H1 (cell line): ENCODE measurements at regions not wholly inside any gene's neighbourhood (a gene's known extent, or its start where the extent isn't known, plus 50 kb on each side); places are given as distances from the start of the nearest gene placed in this dataset.

Source experiments
- CTCF ChIA-PET: fragments of 300-600 bp; sonication (Branson Sonifier 250); formaldehyde crosslinking; loops from one replicate; lab custom pipeline; 2021; ENCODE audit not compliant: partially characterized antibody; lab: Charles Lee
- POLR2A ChIA-PET: fragments of 300-600 bp; sonication (Branson Sonifier 250); formaldehyde crosslinking; loops from one replicate; lab custom pipeline; 2021; ENCODE audit warnings: inconsistent platforms; ENCODE audit not compliant: partially characterized antibody; lab: Charles Lee
- DNase-seq, 2 experiments: peaks; one replicate each; pipeline versions ENCODE4 v3.0.0 to v3.0.0-alpha.2; 2010 to 2022; ENCODE audit warnings: low spot score in 2 of 2, low read depth in 1 of 2, mixed read lengths in 1 of 2
- FAIRE-seq: peaks from 2 replicates; lab custom pipeline; 2011; peaks lifted over from hg19 to GRCh38; lab: Jason Lieb, UNC
- H2AFZ ChIP-seq: 2 replicates; pipeline ENCODE4 v1.8.1; 2012; ENCODE audit warnings: low read length, inconsistent platforms
- H2AK5ac ChIP-seq: 2 replicates; pipeline ENCODE4 v1.6.1; 2013; ENCODE audit warnings: low read depth, low read length
- H2BK120ac ChIP-seq: replicated peaks from 2 replicates; pipeline ENCODE3; 2013; ENCODE audit warnings: low read depth, low read length, inconsistent platforms
- H2BK12ac ChIP-seq: 2 replicates; pipeline ENCODE4 v1.6.1; 2013; ENCODE audit warnings: low read depth, low read length
- H2BK15ac ChIP-seq: 2 replicates; pipeline ENCODE4 v1.6.1; 2013; ENCODE audit warnings: low read length
- H2BK20ac ChIP-seq: 2 replicates; pipeline ENCODE4 v1.6.1; 2013; ENCODE audit warnings: low read length
- H2BK5ac ChIP-seq: 2 replicates; pipeline ENCODE4 v1.6.1; 2013; ENCODE audit warnings: low read depth, low read length
- H3K14ac ChIP-seq: 2 replicates; pipeline ENCODE4 v1.6.1; 2013; ENCODE audit warnings: inconsistent platforms; ENCODE audit not compliant: insufficient read length
- H3K18ac ChIP-seq: 2 replicates; pipeline ENCODE4 v1.6.1; 2013; ENCODE audit warnings: low read length; ENCODE audit errors: extremely low read depth
- H3K23ac ChIP-seq: 2 replicates; pipeline ENCODE4 v1.6.1; 2013; ENCODE audit warnings: inconsistent platforms; ENCODE audit not compliant: insufficient read length
- H3K23me2 ChIP-seq: 2 replicates; pipeline ENCODE4 v1.6.1; 2013; ENCODE audit warnings: low read depth, low read length
- H3K27ac ChIP-seq: 2 replicates; pipeline ENCODE4 v1.6.1; 2011; ENCODE audit warnings: low read depth, low read length, inconsistent platforms
- H3K27me3 ChIP-seq, 4 experiments: replicated peaks in 1 of 4; 1 replicate in 1 of 4; 2 replicates in 3 of 4; pipeline versions ENCODE4 v1.6.1 to v1.8.1; 2011 to 2013; ENCODE audit warnings: low read length in 3 of 4, mild to moderate bottlenecking in 3 of 4, inconsistent platforms in 2 of 4, mixed read lengths in 2 of 4, moderate library complexity in 1 of 4; ENCODE audit not compliant: control insufficient read depth in 3 of 4, insufficient read depth in 3 of 4; ENCODE audit errors: extremely low read depth in 1 of 4
- H3K36me3 ChIP-seq, 4 experiments: 2 replicates each; pipeline versions ENCODE4 v1.6.1 to v1.8.1; 2011 to 2013; ENCODE audit warnings: mild to moderate bottlenecking in 4 of 4, low read length in 3 of 4, moderate library complexity in 2 of 4, control low read depth in 1 of 4, inconsistent platforms in 1 of 4; ENCODE audit not compliant: insufficient read depth in 4 of 4, control insufficient read depth in 2 of 4
- H3K4ac ChIP-seq: replicated peaks from 2 replicates; pipeline ENCODE3; 2013; ENCODE audit warnings: low read length, low read depth, mixed read lengths, inconsistent platforms; ENCODE audit not compliant: insufficient read length
- H3K4me1 ChIP-seq, 4 experiments: replicated peaks in 1 of 4; 1 replicate in 1 of 4; 2 replicates in 3 of 4; pipeline versions ENCODE4 v1.6.1 to v1.8.1; 2011 to 2013; ENCODE audit warnings: low read length in 3 of 4, inconsistent platforms in 2 of 4, mixed read lengths in 1 of 4; ENCODE audit not compliant: insufficient read depth in 4 of 4, control insufficient read depth in 3 of 4
- H3K4me2 ChIP-seq, 2 experiments: 2 replicates each; pipeline versions ENCODE4 v1.6.1 to v1.8.1; 2011 to 2013; ENCODE audit warnings: low read depth in 2 of 2, low read length in 2 of 2, control low read depth in 1 of 2, inconsistent platforms in 1 of 2, mild to moderate bottlenecking in 1 of 2; ENCODE audit not compliant: insufficient read depth in 1 of 2
- H3K4me3 ChIP-seq, 4 experiments: fragments of 200-600, 300-600 bp in 1 of 4; sonication (generic), shearing (Covaris generic), sonication (Bioruptor Twin) in 1 of 4; 2 replicates each; pipeline versions ENCODE4 v1.5.1 to v1.8.1; 2011 to 2016; ENCODE audit warnings: low read length in 4 of 4, low read depth in 3 of 4, control low read depth in 2 of 4, inconsistent platforms in 2 of 4, mild to moderate bottlenecking in 2 of 4, mixed read lengths in 1 of 4, moderate library complexity in 1 of 4; ENCODE audit not compliant: insufficient read depth in 2 of 4; ENCODE audit errors: extremely low read depth in 1 of 4
- H3K56ac ChIP-seq: replicated peaks from 2 replicates; pipeline ENCODE3; 2013; ENCODE audit warnings: low read depth, mild to moderate bottlenecking, mixed read lengths, low read length, inconsistent platforms; ENCODE audit not compliant: insufficient read length
- H3K79me1 ChIP-seq: 2 replicates; pipeline ENCODE4 v1.6.1; 2013; ENCODE audit warnings: low read depth, low read length, control low read depth
- H3K79me2 ChIP-seq, 2 experiments: 2 replicates each; pipeline versions ENCODE4 v1.6.1 to v1.8.1; 2012 to 2013; ENCODE audit warnings: low read length in 2 of 2, mild to moderate bottlenecking in 2 of 2, inconsistent platforms in 1 of 2; ENCODE audit not compliant: insufficient read depth in 2 of 2, control insufficient read depth in 1 of 2
- H3K9ac ChIP-seq, 4 experiments: replicated peaks in 1 of 4; 1 replicate in 1 of 4; 2 replicates in 3 of 4; pipeline versions ENCODE4 v1.6.1 to v1.8.1; 2011 to 2013; ENCODE audit warnings: low read depth in 3 of 4, low read length in 3 of 4, control low read depth in 2 of 4, mild to moderate bottlenecking in 2 of 4, moderate library complexity in 2 of 4, inconsistent platforms in 1 of 4; ENCODE audit errors: extremely low read depth in 1 of 4
- H3K9me3 ChIP-seq, 2 experiments: 2 replicates each; pipeline versions ENCODE4 v1.6.1 to v1.8.1; 2012 to 2013; ENCODE audit warnings: mild to moderate bottlenecking in 2 of 2, moderate library complexity in 2 of 2, control low read depth in 1 of 2, inconsistent platforms in 1 of 2, low read depth in 1 of 2, low read length in 1 of 2, mixed read lengths in 1 of 2; ENCODE audit not compliant: insufficient read depth in 2 of 2
- H4K20me1 ChIP-seq, 2 experiments: replicated peaks in 1 of 2; 2 replicates each; pipeline versions ENCODE3 to v1.8.1; 2011 to 2013; ENCODE audit warnings: inconsistent platforms in 2 of 2, low read length in 2 of 2, mild to moderate bottlenecking in 1 of 2; ENCODE audit not compliant: insufficient read depth in 2 of 2, control insufficient read depth in 1 of 2
- H4K5ac ChIP-seq: 2 replicates; pipeline ENCODE4 v1.6.1; 2013; ENCODE audit warnings: low read length, low read depth, mixed read lengths, inconsistent platforms; ENCODE audit not compliant: insufficient read length
- H4K8ac ChIP-seq: 2 replicates; pipeline ENCODE4 v1.8.0; 2013; ENCODE audit warnings: mild to moderate bottlenecking, moderate library complexity, low read length, inconsistent platforms; ENCODE audit not compliant: insufficient read depth; ENCODE audit errors: extremely low read depth
- H4K91ac ChIP-seq: replicated peaks from 2 replicates; pipeline ENCODE3; 2013; ENCODE audit warnings: low read length, mixed read lengths, inconsistent platforms; ENCODE audit not compliant: insufficient read length
- FOSL1 ChIP-seq: IDR thresholded peaks from 2 replicates; pipeline ENCODE4 v1.6.1; 2011; ENCODE audit warnings: mild to moderate bottlenecking, low read depth, low read length, moderate library complexity; ENCODE audit not compliant: insufficient read depth
- GABPA ChIP-seq: IDR thresholded peaks from 2 replicates; pipeline ENCODE4 v1.6.1; 2011; ENCODE audit warnings: mild to moderate bottlenecking, low read length, moderate library complexity, borderline replicate concordance; ENCODE audit not compliant: insufficient read depth
- GTF2F1 ChIP-seq: IDR thresholded peaks from 2 replicates; pipeline ENCODE4 v1.6.1; 2012; ENCODE audit warnings: low read depth, low read length, improper control_type of control experiment, borderline replicate concordance
- HDAC2 ChIP-seq, 2 experiments: fragments of 300-600 bp in 1 of 2; sonication (generic) in 1 of 2; IDR thresholded peaks; 2 replicates each; pipeline ENCODE4 v1.6.1; 2011 to 2012; ENCODE audit warnings: low read depth in 2 of 2, low read length in 2 of 2, mild to moderate bottlenecking in 2 of 2, moderate library complexity in 2 of 2, borderline replicate concordance in 1 of 2, inconsistent platforms in 1 of 2
- JUND ChIP-seq: IDR thresholded peaks from 2 replicates; pipeline ENCODE4 v1.6.1; 2011; ENCODE audit warnings: mild to moderate bottlenecking, improper control_type of control experiment, low read length
- KDM5A ChIP-seq: fragments of 200-600 bp; IDR thresholded peaks from 2 replicates; pipeline ENCODE4 v1.7.1; 2012; ENCODE audit warnings: mild to moderate bottlenecking, low read length, inconsistent platforms, mixed read lengths
- NRF1 ChIP-seq: IDR thresholded peaks from 2 replicates; pipeline ENCODE4 v1.6.1; 2011; ENCODE audit warnings: mild to moderate bottlenecking, low read depth, low read length, improper control_type of control experiment
- PHF8 ChIP-seq: fragments of 200-600 bp; sonication (generic); conservative IDR thresholded peaks from 2 replicates; pipeline ENCODE4 v1.7.1; 2012; ENCODE audit warnings: low read depth, mild to moderate bottlenecking, inconsistent platforms, low read length, moderate library complexity
- POLR2AphosphoS5 ChIP-seq: IDR thresholded peaks from 2 replicates; pipeline ENCODE4 v1.6.1; 2011; ENCODE audit warnings: low read depth, low read length
- POU5F1 ChIP-seq: IDR thresholded peaks from 2 replicates; pipeline ENCODE4 v1.6.1; 2011; ENCODE audit warnings: low read depth, mild to moderate bottlenecking, low read length, moderate library complexity
- TBP ChIP-seq: IDR thresholded peaks from 2 replicates; pipeline ENCODE4 v1.6.1; 2011; ENCODE audit warnings: low read depth, low read length, improper control_type of control experiment
- USF2 ChIP-seq: IDR thresholded peaks from 2 replicates; pipeline ENCODE4 v1.6.1; 2011; ENCODE audit warnings: low read length, improper control_type of control experiment
- YY1 ChIP-seq: IDR thresholded peaks from 2 replicates; pipeline ENCODE4 v1.6.1; 2011; ENCODE audit warnings: low read depth, mild to moderate bottlenecking, low read length
- WGBS, 2 experiments: shearing (Covaris generic) in 1 of 2; methylation state at CpG; one replicate each; pipeline versions ENCODE4 v1.1.6 to v1.1.7; 2013 to 2015; ENCODE audit warnings: low lambda C conversion rate in 2 of 2, mixed read lengths in 2 of 2, inconsistent platforms in 1 of 2, low coverage in 1 of 2, missing lambda C conversion rate in 1 of 2; ENCODE audit not compliant: insufficient replicate concordance in 2 of 2, insufficient coverage in 1 of 2, insufficient read length in 1 of 2; ENCODE audit errors: extremely low coverage in 1 of 2, missing lambda C conversion rate in 1 of 2; 5-methylcytosine and 5-hydroxymethylcytosine counted together

- ChIA-PET POLR2A (no interaction called here), CTCF (no interaction called here)
- no peak overlapping the region for H2BK15ac ChIP-seq
- H3K4me1 ChIP-seq, result no peaks in the 10 kb centered on the region
- H3K27me3 ChIP-seq, result no peaks in the 10 kb centered on the region
- no peaks in the 10 kb centered on the region for H3K79me2 ChIP-seq
- H4K5ac ChIP-seq, result no peak overlapping the region
- no peak overlapping the region for H3K9ac ChIP-seq
- H4K91ac ChIP-seq, result no peak overlapping the region
- DNase-seq (no peak), FAIRE-seq (no peak)
- no peak overlapping the region for H3K23ac ChIP-seq
- H2BK12ac ChIP-seq, result no peak overlapping the region
- H3K23me2 ChIP-seq, result no peaks in the 10 kb centered on the region
- H2BK5ac ChIP-seq, result no peak overlapping the region
- no peak overlapping the region for H4K8ac ChIP-seq
- no peak overlapping the region for H3K4ac ChIP-seq
- no peak overlapping the region for H3K4me3 ChIP-seq
- no peak overlapping the region for H2BK20ac ChIP-seq
- 0 out of 4 replicates have a peak, but pooled peaks cover 0 to 2% of the 10 kb centered on the region in 2 experiments for H3K9me3 ChIP-seq
- H2AFZ ChIP-seq, result no peak overlapping the region
- no peak overlapping the region for H3K27ac ChIP-seq
- no peak overlapping the region for H3K14ac ChIP-seq
- H3K79me1 ChIP-seq, result no peaks in the 10 kb centered on the region
- H3K4me2 ChIP-seq, result no peak overlapping the region
- H2BK120ac ChIP-seq, result no peak overlapping the region
- no peak overlapping the region for H2AK5ac ChIP-seq
- H3K56ac ChIP-seq, result no peak overlapping the region
- H3K36me3 ChIP-seq, result no peaks in the 10 kb centered on the region; a peak in 1 of 8 replicates
- no peak overlapping the region for H3K18ac ChIP-seq
- 85% methylated on average over 2 of the region's 2 CpGs; no CpG with 5 or more reads in 1 of the 2 experiments for WGBS, 2 experiments
- no peaks in the 10 kb centered on the region for H4K20me1 ChIP-seq
- TF ChIP-seq GABPA (no peak), TBP (no peak), JUND (no peak), FOSL1 (no peak), PHF8 (no peak), HDAC2 (IDR thresholded peaks at IDR 0.05; ENCODE audit: borderline replicate concordance in 1 of 2, low read depth in 2 of 2, low read length in 2 of 2) (no peak), YY1 (no peak), GTF2F1 (no peak), USF2 (no peak), POLR2AphosphoS5 (no peak), KDM5A (no peak), POU5F1 (no peak), NRF1 (no peak)
These were observed 461.1 kb upstream of the NUDT12 start for GRCh38 chr5:104023739-104024138.
